ENCODE measurements at regions not wholly inside any gene's neighbourhood (a gene's known extent, or its start where the extent isn't known, plus 50 kb on each side); places are given as distances from the start of the nearest gene placed in this dataset.

DNA sequence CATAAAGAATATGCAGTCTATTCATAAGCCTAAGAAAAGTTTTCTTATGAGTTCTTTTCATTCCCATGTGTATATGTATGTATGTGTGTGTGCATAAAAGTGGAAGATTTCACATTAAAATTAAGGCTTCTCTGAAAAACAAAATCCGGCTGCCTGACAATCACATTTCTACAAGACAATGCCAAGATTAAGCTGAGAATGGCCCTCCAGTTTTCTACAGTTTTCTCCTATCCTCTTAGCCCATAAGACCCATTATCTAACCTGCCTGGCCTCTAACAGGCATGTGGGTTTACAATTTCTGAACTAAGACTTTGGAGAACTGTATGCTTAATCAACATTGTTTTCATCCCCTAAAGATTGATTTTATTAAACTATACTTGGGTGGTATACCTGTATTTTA, 446.0 kb upstream of the SEMA3A start:
- no peaks in the 10 kb centered on the region for H3K4me1 ChIP-seq (ENCODE audit: control insufficient read depth in 2 of 2, insufficient read depth in 2 of 2, low read length in 2 of 2)
- H3K9me3 ChIP-seq (ENCODE audit: control insufficient read depth in 2 of 2, low read length in 2 of 2) = no peaks in the 10 kb centered on the region
- no peak overlapping the region for H3K4me3 ChIP-seq (ENCODE audit: low read length in 2 of 2)
- H3K27me3 ChIP-seq (ENCODE audit: control insufficient read depth in 2 of 2, insufficient read depth in 2 of 2, low read length in 2 of 2) = no peaks in the 10 kb centered on the region
- no peak overlapping the region for H3K27ac ChIP-seq (ENCODE audit: low read depth in 2 of 2, low read length in 2 of 2)
- no peak overlapping the region for H3K9ac ChIP-seq (ENCODE audit: low read depth in 1 of 2, low read length in 2 of 2)
- no peaks in the 10 kb centered on the region for H3K36me3 ChIP-seq (ENCODE audit: control insufficient read depth in 2 of 2, insufficient read depth in 2 of 2, low read length in 2 of 2)

GRCh38 chr7:84638339-84638697, 443.7 kb upstream of the SEMA3A start:
- Histone ChIP-seq H3K27ac (ENCODE audit: low read depth in 2 of 2, low read length in 2 of 2) (no peak overlapping the region), H3K27me3 (ENCODE audit: control insufficient read depth in 2 of 2, insufficient read depth in 2 of 2, low read length in 2 of 2) (no peaks in the 10 kb centered on the region), H3K4me3 (ENCODE audit: low read length in 2 of 2) (no peak overlapping the region), H3K9ac (ENCODE audit: low read depth in 1 of 2, low read length in 2 of 2) (no peak overlapping the region), H3K36me3 (ENCODE audit: control insufficient read depth in 2 of 2, insufficient read depth in 2 of 2, low read length in 2 of 2) (no peaks in the 10 kb centered on the region), H3K9me3 (ENCODE audit: control insufficient read depth in 2 of 2, low read length in 2 of 2) (no peaks in the 10 kb centered on the region), H3K4me1 (ENCODE audit: control insufficient read depth in 2 of 2, insufficient read depth in 2 of 2, low read length in 2 of 2) (no peaks in the 10 kb centered on the region)

- Histone ChIP-seq H3K36me3 (ENCODE audit: control insufficient read depth in 2 of 2, insufficient read depth in 2 of 2, low read length in 2 of 2) (no peaks in the 10 kb centered on the region), H3K9me3 (ENCODE audit: control insufficient read depth in 2 of 2, low read length in 2 of 2) (no peaks in the 10 kb centered on the region), H3K4me1 (ENCODE audit: control insufficient read depth in 2 of 2, insufficient read depth in 2 of 2, low read length in 2 of 2) (no peaks in the 10 kb centered on the region), H3K9ac (ENCODE audit: low read depth in 1 of 2, low read length in 2 of 2) (no peak overlapping the region), H3K4me3 (ENCODE audit: low read length in 2 of 2) (no peak overlapping the region), H3K27me3 (ENCODE audit: control insufficient read depth in 2 of 2, insufficient read depth in 2 of 2, low read length in 2 of 2) (no peaks in the 10 kb centered on the region), H3K27ac (ENCODE audit: low read depth in 2 of 2, low read length in 2 of 2) (no peak overlapping the region)
Measured at GRCh38 chr7:84637568-84638338, 443.2 kb upstream of the SEMA3A start.

GRCh38 chr7:84631913-84632312, 437.3 kb upstream of the SEMA3A start:
- Histone ChIP-seq H3K4me1 (ENCODE audit: control insufficient read depth in 2 of 2, insufficient read depth in 2 of 2, low read length in 2 of 2) (no peaks in the 10 kb centered on the region), H3K9ac (ENCODE audit: low read depth in 1 of 2, low read length in 2 of 2) (no peak overlapping the region), H3K9me3 (ENCODE audit: control insufficient read depth in 2 of 2, low read length in 2 of 2) (no peaks in the 10 kb centered on the region), H3K27ac (ENCODE audit: low read depth in 2 of 2, low read length in 2 of 2) (no peak overlapping the region), H3K4me3 (ENCODE audit: low read length in 2 of 2) (no peak overlapping the region), H3K36me3 (ENCODE audit: control insufficient read depth in 2 of 2, insufficient read depth in 2 of 2, low read length in 2 of 2) (no peaks in the 10 kb centered on the region), H3K27me3 (ENCODE audit: control insufficient read depth in 2 of 2, insufficient read depth in 2 of 2, low read length in 2 of 2) (no peaks in the 10 kb centered on the region)

DNA sequence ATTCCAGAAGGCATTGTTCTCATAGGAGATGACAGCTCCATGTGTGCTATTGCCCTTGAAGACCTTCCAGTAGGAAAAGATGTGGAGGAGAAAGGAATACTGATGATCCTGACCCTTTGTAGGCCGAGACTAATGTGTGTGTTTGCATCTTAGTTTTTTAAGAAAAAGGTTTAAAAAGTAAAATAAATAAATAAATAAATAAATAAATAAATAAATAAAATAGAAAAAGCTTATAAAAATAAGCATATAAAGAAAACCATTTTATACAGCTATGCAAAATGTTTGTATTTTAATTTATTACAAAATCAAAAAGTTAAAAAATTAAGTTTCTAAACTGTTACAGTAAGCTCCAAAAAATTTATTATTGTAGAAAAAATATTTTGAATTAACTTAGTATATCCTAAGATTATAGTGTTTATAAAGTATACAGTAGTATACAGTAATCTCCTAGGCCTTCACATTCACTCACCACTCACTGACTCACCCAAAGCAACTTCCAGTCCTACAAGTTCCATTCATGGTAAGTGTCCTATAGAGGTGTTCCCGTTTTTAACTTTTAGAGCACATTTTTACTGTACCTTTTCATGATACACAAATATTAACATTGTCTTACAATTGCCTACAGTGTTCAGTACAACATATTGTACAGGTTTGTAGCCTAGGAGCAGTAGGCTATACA, 435.2 kb upstream of the SEMA3A start:
- H3K36me3 ChIP-seq (ENCODE audit: control insufficient read depth in 2 of 2, insufficient read depth in 2 of 2, low read length in 2 of 2) = no peaks in the 10 kb centered on the region
- H3K9ac ChIP-seq (ENCODE audit: low read depth in 1 of 2, low read length in 2 of 2) = no peak overlapping the region
- H3K27me3 ChIP-seq (ENCODE audit: control insufficient read depth in 2 of 2, insufficient read depth in 2 of 2, low read length in 2 of 2) = no peaks in the 10 kb centered on the region
- no peaks in the 10 kb centered on the region for H3K4me1 ChIP-seq (ENCODE audit: control insufficient read depth in 2 of 2, insufficient read depth in 2 of 2, low read length in 2 of 2)
- no peak overlapping the region for H3K27ac ChIP-seq (ENCODE audit: low read depth in 2 of 2, low read length in 2 of 2)
- H3K9me3 ChIP-seq (ENCODE audit: control insufficient read depth in 2 of 2, low read length in 2 of 2) = no peaks in the 10 kb centered on the region
- no peak overlapping the region for H3K4me3 ChIP-seq (ENCODE audit: low read length in 2 of 2)

- Histone ChIP-seq H3K36me3 (ENCODE audit: control insufficient read depth in 2 of 2, insufficient read depth in 2 of 2, low read length in 2 of 2) (no peaks in the 10 kb centered on the region), H3K9me3 (ENCODE audit: control insufficient read depth in 2 of 2, low read length in 2 of 2) (no peaks in the 10 kb centered on the region), H3K4me1 (ENCODE audit: control insufficient read depth in 2 of 2, insufficient read depth in 2 of 2, low read length in 2 of 2) (no peaks in the 10 kb centered on the region), H3K27ac (ENCODE audit: low read depth in 2 of 2, low read length in 2 of 2) (no peak overlapping the region), H3K4me3 (ENCODE audit: low read length in 2 of 2) (no peak overlapping the region), H3K9ac (ENCODE audit: low read depth in 1 of 2, low read length in 2 of 2) (no peak overlapping the region), H3K27me3 (ENCODE audit: control insufficient read depth in 2 of 2, insufficient read depth in 2 of 2, low read length in 2 of 2) (no peaks in the 10 kb centered on the region)
Measured at GRCh38 chr7:84629216-84629615, 434.6 kb upstream of the SEMA3A start.

- Histone ChIP-seq H3K4me3 (ENCODE audit: low read length in 2 of 2) (no peak overlapping the region), H3K4me1 (ENCODE audit: control insufficient read depth in 2 of 2, insufficient read depth in 2 of 2, low read length in 2 of 2) (no peaks in the 10 kb centered on the region), H3K9me3 (ENCODE audit: control insufficient read depth in 2 of 2, low read length in 2 of 2) (no peaks in the 10 kb centered on the region), H3K27me3 (ENCODE audit: control insufficient read depth in 2 of 2, insufficient read depth in 2 of 2, low read length in 2 of 2) (no peaks in the 10 kb centered on the region), H3K36me3 (ENCODE audit: control insufficient read depth in 2 of 2, insufficient read depth in 2 of 2, low read length in 2 of 2) (no peaks in the 10 kb centered on the region), H3K9ac (ENCODE audit: low read depth in 1 of 2, low read length in 2 of 2) (no peak overlapping the region), H3K27ac (ENCODE audit: low read depth in 2 of 2, low read length in 2 of 2) (no peak overlapping the region)
Measured at GRCh38 chr7:84627250-84627649, 432.7 kb upstream of the SEMA3A start.

- H3K9me3 ChIP-seq (ENCODE audit: control insufficient read depth in 2 of 2, low read length in 2 of 2) = no peaks in the 10 kb centered on the region
- H3K27ac ChIP-seq (ENCODE audit: low read depth in 2 of 2, low read length in 2 of 2) = no peak overlapping the region
- H3K36me3 ChIP-seq (ENCODE audit: control insufficient read depth in 2 of 2, insufficient read depth in 2 of 2, low read length in 2 of 2) = no peaks in the 10 kb centered on the region
- no peaks in the 10 kb centered on the region for H3K4me1 ChIP-seq (ENCODE audit: control insufficient read depth in 2 of 2, insufficient read depth in 2 of 2, low read length in 2 of 2)
- no peak overlapping the region for H3K9ac ChIP-seq (ENCODE audit: low read depth in 1 of 2, low read length in 2 of 2)
- no peak overlapping the region for H3K4me3 ChIP-seq (ENCODE audit: low read length in 2 of 2)
- H3K27me3 ChIP-seq (ENCODE audit: control insufficient read depth in 2 of 2, insufficient read depth in 2 of 2, low read length in 2 of 2) = no peaks in the 10 kb centered on the region
Measured at GRCh38 chr7:84624927-84625326, 430.3 kb upstream of the SEMA3A start.

- H3K4me1 ChIP-seq (ENCODE audit: control insufficient read depth in 2 of 2, insufficient read depth in 2 of 2, low read length in 2 of 2) = no peaks in the 10 kb centered on the region
- no peaks in the 10 kb centered on the region for H3K36me3 ChIP-seq (ENCODE audit: control insufficient read depth in 2 of 2, insufficient read depth in 2 of 2, low read length in 2 of 2)
- no peak overlapping the region for H3K27ac ChIP-seq (ENCODE audit: low read depth in 2 of 2, low read length in 2 of 2)
- H3K27me3 ChIP-seq (ENCODE audit: control insufficient read depth in 2 of 2, insufficient read depth in 2 of 2, low read length in 2 of 2) = no peaks in the 10 kb centered on the region
- no peak overlapping the region for H3K9ac ChIP-seq (ENCODE audit: low read depth in 1 of 2, low read length in 2 of 2)
- H3K4me3 ChIP-seq (ENCODE audit: low read length in 2 of 2) = no peak overlapping the region
- H3K9me3 ChIP-seq (ENCODE audit: control insufficient read depth in 2 of 2, low read length in 2 of 2) = no peaks in the 10 kb centered on the region
Measured at GRCh38 chr7:84624527-84624926, 429.9 kb upstream of the SEMA3A start.

GRCh38 chr7:84617265-84618030, 422.9 kb upstream of the SEMA3A start:
- Histone ChIP-seq H3K27ac (ENCODE audit: low read depth in 2 of 2, low read length in 2 of 2) (no peak overlapping the region), H3K9ac (ENCODE audit: low read depth in 1 of 2, low read length in 2 of 2) (no peak overlapping the region), H3K27me3 (ENCODE audit: control insufficient read depth in 2 of 2, insufficient read depth in 2 of 2, low read length in 2 of 2) (no peaks in the 10 kb centered on the region), H3K36me3 (ENCODE audit: control insufficient read depth in 2 of 2, insufficient read depth in 2 of 2, low read length in 2 of 2) (no peaks in the 10 kb centered on the region), H3K4me3 (ENCODE audit: low read length in 2 of 2) (no peak overlapping the region), H3K4me1 (ENCODE audit: control insufficient read depth in 2 of 2, insufficient read depth in 2 of 2, low read length in 2 of 2) (no peaks in the 10 kb centered on the region), H3K9me3 (ENCODE audit: control insufficient read depth in 2 of 2, low read length in 2 of 2) (no peaks in the 10 kb centered on the region)
